CD8-positive, alpha-beta memory T cell (primary cell): ENCODE measurements at regions not wholly inside any gene's neighbourhood (a gene's known extent, or its start where the extent isn't known, plus 50 kb on each side); places are given as distances from the start of the nearest gene placed in this dataset.

Source experiments
- CTCF ChIA-PET: fragments of 350-600 bp; sonication (Branson Sonifier 250); formaldehyde crosslinking; loops from one replicate; lab custom pipeline; 2021; ENCODE audit warnings: antibody characterized with exemption; lab: Charles Lee
- POLR2A ChIA-PET: fragments of 350-600 bp; sonication (Branson Sonifier 250); formaldehyde crosslinking; loops from one replicate; lab custom pipeline; 2021; ENCODE audit warnings: antibody characterized with exemption; lab: Charles Lee
- DNase-seq, 5 donors: peaks; one replicate each; pipeline versions ENCODE4 v3.0.0 to v3.0.0-alpha.2; 2020 to 2022; ENCODE audit warnings: mixed read lengths in 1 of 5
- H3K27ac ChIP-seq: one replicate; pipeline ENCODE4 v1.7.0; 2013; ENCODE audit warnings: low read depth, mild to moderate bottlenecking, low read length, moderate library complexity
- H3K27me3 ChIP-seq: 2 replicates; pipeline ENCODE4 v1.7.0; 2013; ENCODE audit warnings: low read length, mild to moderate bottlenecking; ENCODE audit not compliant: insufficient read depth, poor library complexity, severe bottlenecking
- H3K36me3 ChIP-seq: 2 replicates; pipeline ENCODE4 v1.7.0; 2013; ENCODE audit warnings: mild to moderate bottlenecking, low read length, moderate library complexity; ENCODE audit not compliant: insufficient read depth
- H3K4me1 ChIP-seq: 2 replicates; pipeline ENCODE4 v1.7.0; 2013; ENCODE audit warnings: mild to moderate bottlenecking, low read length, moderate library complexity; ENCODE audit not compliant: insufficient read depth
- H3K4me3 ChIP-seq: 2 replicates; pipeline ENCODE4 v1.7.0; 2013; ENCODE audit warnings: mild to moderate bottlenecking, low read length
- H3K9me3 ChIP-seq: 2 replicates; pipeline ENCODE4 v1.7.0; 2013; ENCODE audit warnings: mild to moderate bottlenecking, low read length
- H3K27ac Mint-ChIP-seq, 8 donors: one replicate each; pipeline ENCODE4 v1.8.0; 2020 to 2021; ENCODE audit warnings: mixed read lengths in 8 of 8, mild to moderate bottlenecking in 6 of 8, inconsistent platforms in 3 of 8, moderate library complexity in 3 of 8
- H3K27me3 Mint-ChIP-seq, 2 donors: one replicate each; pipeline ENCODE4 v1.8.0; 2020 to 2021; ENCODE audit warnings: mixed read lengths in 2 of 2, mild to moderate bottlenecking in 1 of 2, moderate library complexity in 1 of 2
- H3K36me3 Mint-ChIP-seq, 3 donors: one replicate each; pipeline ENCODE4 v1.8.0; 2020 to 2021; ENCODE audit warnings: mixed read lengths in 3 of 3, inconsistent platforms in 1 of 3, mild to moderate bottlenecking in 1 of 3
- H3K4me1 Mint-ChIP-seq, 3 donors: one replicate each; pipeline ENCODE4 v1.8.0; 2020 to 2021; ENCODE audit warnings: mixed read lengths in 3 of 3, inconsistent platforms in 1 of 3, mild to moderate bottlenecking in 1 of 3
- H3K4me3 Mint-ChIP-seq, 7 donors: one replicate each; pipeline ENCODE4 v1.8.0; 2020 to 2021; ENCODE audit warnings: mixed read lengths in 7 of 7, mild to moderate bottlenecking in 6 of 7, moderate library complexity in 4 of 7, inconsistent platforms in 2 of 7
- H3K9me3 Mint-ChIP-seq, 5 donors: one replicate each; pipeline ENCODE4 v1.8.0; 2020 to 2022; ENCODE audit warnings: mixed read lengths in 5 of 5, mild to moderate bottlenecking in 3 of 5, moderate library complexity in 2 of 5, inconsistent platforms in 1 of 5

DNA sequence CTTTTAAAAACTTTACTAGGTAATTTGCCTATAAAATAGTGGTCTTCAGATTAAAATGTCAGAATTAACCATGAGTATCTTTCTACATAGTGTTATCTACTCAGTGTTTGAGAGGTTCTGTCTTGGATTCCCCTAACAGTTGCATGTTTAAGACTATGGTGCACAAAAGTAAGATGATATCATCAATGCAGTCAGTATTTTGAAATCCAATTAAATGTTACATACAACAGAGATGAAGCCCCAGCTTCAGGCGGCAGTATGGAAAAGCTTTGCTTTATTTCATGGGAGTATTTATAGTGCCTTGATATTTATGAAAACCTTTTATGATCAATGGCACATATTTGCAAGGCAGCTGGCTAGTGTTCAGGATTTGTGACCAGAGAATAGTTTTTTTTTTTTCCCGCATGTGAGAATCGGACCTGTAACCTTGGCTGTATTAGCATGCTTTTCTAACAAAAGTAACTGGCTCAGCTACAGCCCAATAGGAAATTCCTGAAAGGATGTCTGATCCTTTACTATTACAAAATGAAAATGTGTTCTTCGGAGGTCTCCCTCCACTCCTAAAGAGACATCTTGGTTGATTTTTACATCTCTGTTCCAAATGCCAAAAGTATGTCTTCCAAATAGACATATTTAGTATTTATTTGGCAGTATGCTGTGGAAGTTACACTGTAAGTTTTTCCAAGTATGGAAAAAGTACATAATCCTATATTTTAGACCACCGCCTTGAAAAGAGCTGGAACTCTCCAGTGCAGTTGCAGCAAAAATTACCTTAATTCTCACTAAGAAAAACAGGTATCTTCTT is 319.3 kb upstream of the UBE2E3 start:
- Histone ChIP-seq H3K4me3 (no peak overlapping the region), H3K9me3 (no peaks in the 10 kb centered on the region), H3K27ac (no peak overlapping the region), H3K27me3 (no peaks in the 10 kb centered on the region), H3K4me1 (no peaks in the 10 kb centered on the region), H3K36me3 (no peaks in the 10 kb centered on the region)
- ChIA-PET POLR2A (no interaction called here), CTCF (no interaction called here)
- peaks cover 12 to 46% of the 10 kb centered on the region in 2 donors for H3K27me3 Mint-ChIP-seq
- no peak overlapping the region for H3K27ac Mint-ChIP-seq
- no peak overlapping the region for H3K4me3 Mint-ChIP-seq
- peaks cover 0 to 1% (median 0%) of the 10 kb centered on the region in 5 donors for H3K9me3 Mint-ChIP-seq
- H3K36me3 Mint-ChIP-seq = no peaks in the 10 kb centered on the region
- no peak for DNase-seq
- peaks cover 1 to 22% (median 11%) of the 10 kb centered on the region in 3 donors for H3K4me1 Mint-ChIP-seq

DNA sequence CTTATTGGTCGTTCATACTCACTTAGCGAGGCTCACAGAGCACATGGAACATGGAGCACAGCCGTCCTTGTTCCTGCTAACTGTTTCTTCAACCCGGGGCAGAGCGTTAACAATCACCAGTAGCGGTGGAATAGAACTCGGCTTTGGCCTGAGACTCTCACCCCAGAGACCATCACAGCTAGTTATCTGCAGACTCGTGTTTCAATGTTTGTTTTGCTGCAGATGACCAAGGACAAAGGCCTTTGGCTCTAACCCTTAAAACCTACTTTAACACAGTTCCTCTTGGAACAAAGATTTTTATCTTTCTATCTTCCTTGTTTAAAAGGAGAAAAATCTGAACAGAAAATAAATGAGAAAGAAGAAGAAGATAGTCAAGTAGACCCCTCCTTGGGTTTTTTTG is 320.2 kb upstream of the UBE2E3 start:
- H3K27ac ChIP-seq = no peak overlapping the region
- no peaks in the 10 kb centered on the region for H3K36me3 Mint-ChIP-seq
- DNase-seq = no peak
- peaks cover 0 to 1% (median 0%) of the 10 kb centered on the region in 5 donors for H3K9me3 Mint-ChIP-seq
- H3K9me3 ChIP-seq = no peaks in the 10 kb centered on the region
- ChIA-PET POLR2A (no interaction called here), CTCF (no interaction called here)
- H3K27me3 ChIP-seq = no peaks in the 10 kb centered on the region
- no peaks in the 10 kb centered on the region for H3K4me1 ChIP-seq
- peaks cover 1 to 22% (median 11%) of the 10 kb centered on the region in 3 donors for H3K4me1 Mint-ChIP-seq
- H3K27me3 Mint-ChIP-seq = peaks cover 12 to 51% of the 10 kb centered on the region in 2 donors
- no peak overlapping the region for H3K27ac Mint-ChIP-seq
- no peak overlapping the region for H3K4me3 ChIP-seq
- no peaks in the 10 kb centered on the region for H3K36me3 ChIP-seq
- H3K4me3 Mint-ChIP-seq = no peak overlapping the region

DNA sequence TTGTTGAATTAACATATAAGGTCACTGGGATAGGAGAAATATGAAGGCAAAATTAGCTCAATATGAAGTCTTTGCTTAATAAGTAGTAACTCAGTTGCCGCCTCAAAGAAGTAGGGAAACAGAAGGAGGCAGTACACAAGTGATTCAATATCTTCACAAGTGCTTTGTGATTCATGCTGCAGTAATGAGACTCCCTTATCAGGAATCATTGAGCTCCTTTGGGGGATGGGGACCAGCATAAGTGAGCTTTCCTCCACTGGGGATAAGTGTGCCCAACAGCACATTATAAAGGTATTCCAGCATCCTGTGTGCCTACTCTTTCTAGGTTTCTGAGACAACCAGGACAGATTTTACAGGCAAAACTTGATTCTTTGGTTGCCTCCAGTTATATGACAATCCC is 323.4 kb upstream of the UBE2E3 start:
- DNase-seq = no peak
- Histone ChIP-seq H3K9me3 (no peaks in the 10 kb centered on the region), H3K27me3 (no peaks in the 10 kb centered on the region), H3K27ac (no peak overlapping the region), H3K4me3 (no peak overlapping the region), H3K36me3 (no peaks in the 10 kb centered on the region), H3K4me1 (no peaks in the 10 kb centered on the region)
- peaks cover 0 to 4% (median 0%) of the 10 kb centered on the region in 3 donors for H3K4me1 Mint-ChIP-seq
- H3K27ac Mint-ChIP-seq = no peak overlapping the region
- H3K36me3 Mint-ChIP-seq = no peaks in the 10 kb centered on the region
- H3K9me3 Mint-ChIP-seq = no peaks in the 10 kb centered on the region
- CTCF ChIA-PET = no interaction called here
- H3K27me3 Mint-ChIP-seq = peaks cover 1 to 32% of the 10 kb centered on the region in 2 donors
- no peak overlapping the region for H3K4me3 Mint-ChIP-seq
- POLR2A ChIA-PET = no interaction called here

DNA sequence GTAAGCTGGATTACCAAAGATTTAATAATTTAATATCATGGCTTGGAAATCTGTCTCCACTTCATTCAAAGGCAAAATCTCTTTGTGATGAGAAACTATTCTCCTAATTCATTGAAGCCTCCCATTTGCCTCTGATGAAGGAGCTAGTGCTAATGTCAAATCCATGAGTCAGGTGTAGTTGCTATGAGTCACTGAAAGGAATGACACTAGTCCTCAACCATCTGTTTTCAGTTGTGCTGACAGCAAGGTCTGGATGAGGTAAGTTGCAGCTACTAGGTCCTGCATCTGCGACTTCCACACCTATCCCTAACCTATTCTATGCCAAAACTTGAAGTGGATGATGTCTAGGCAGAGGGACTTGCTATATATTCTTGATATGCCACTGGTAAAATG is 324.0 kb upstream of the UBE2E3 start:
- no peak overlapping the region for H3K27ac ChIP-seq
- Mint-ChIP-seq H3K36me3 (no peaks in the 10 kb centered on the region), H3K9me3 (no peaks in the 10 kb centered on the region), H3K27me3 (peaks cover 1 to 29% of the 10 kb centered on the region in 2 donors), H3K4me3 (no peak overlapping the region), H3K4me1 (no peaks in the 10 kb centered on the region), H3K27ac (no peak overlapping the region)
- no peaks in the 10 kb centered on the region for H3K36me3 ChIP-seq
- H3K4me1 ChIP-seq = no peaks in the 10 kb centered on the region
- no peak for DNase-seq
- ChIA-PET POLR2A (no interaction called here), CTCF (no interaction called here)
- no peaks in the 10 kb centered on the region for H3K27me3 ChIP-seq
- no peak overlapping the region for H3K4me3 ChIP-seq
- no peaks in the 10 kb centered on the region for H3K9me3 ChIP-seq

DNA sequence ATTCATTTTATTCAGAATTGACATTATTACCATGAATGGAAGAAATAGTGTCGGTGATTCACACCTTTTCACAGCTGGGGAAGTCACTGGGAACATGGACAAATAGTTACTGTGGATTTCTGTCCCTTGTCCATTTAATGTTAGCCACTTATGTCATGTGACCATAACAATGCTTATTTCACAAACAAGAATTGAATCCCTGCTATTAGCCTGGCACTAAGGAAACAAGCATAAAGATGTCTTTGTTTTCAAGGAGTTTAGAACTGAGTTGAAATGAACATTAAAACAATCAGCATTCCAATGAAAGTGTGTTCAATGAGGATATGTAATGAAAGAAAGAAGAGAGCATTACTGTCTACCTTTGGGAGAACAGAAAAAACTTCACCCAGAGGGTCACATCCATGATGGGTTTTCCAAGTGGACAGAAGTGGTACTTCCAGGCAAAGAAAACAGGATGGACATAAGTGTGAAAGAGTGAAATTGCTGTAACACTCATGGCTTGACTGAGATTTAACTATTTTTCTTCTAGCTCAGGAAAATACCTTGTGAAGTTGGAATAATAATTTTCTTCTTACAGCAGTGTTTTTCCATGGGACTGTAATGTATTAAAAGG is 324.5 kb upstream of the UBE2E3 start:
- H3K9me3 ChIP-seq = no peaks in the 10 kb centered on the region
- H3K27ac Mint-ChIP-seq = no peak overlapping the region
- POLR2A ChIA-PET = no interaction called here
- H3K27ac ChIP-seq = no peak overlapping the region
- H3K36me3 ChIP-seq = no peaks in the 10 kb centered on the region
- H3K27me3 Mint-ChIP-seq = peaks cover 1 to 25% of the 10 kb centered on the region in 2 donors
- H3K9me3 Mint-ChIP-seq = no peaks in the 10 kb centered on the region
- no peaks in the 10 kb centered on the region for H3K27me3 ChIP-seq
- CTCF ChIA-PET = no interaction called here
- H3K36me3 Mint-ChIP-seq = no peaks in the 10 kb centered on the region
- H3K4me3 ChIP-seq = no peak overlapping the region
- H3K4me3 Mint-ChIP-seq = no peak overlapping the region
- DNase-seq = no peak
- no peaks in the 10 kb centered on the region for H3K4me1 ChIP-seq
- H3K4me1 Mint-ChIP-seq = no peaks in the 10 kb centered on the region

DNA sequence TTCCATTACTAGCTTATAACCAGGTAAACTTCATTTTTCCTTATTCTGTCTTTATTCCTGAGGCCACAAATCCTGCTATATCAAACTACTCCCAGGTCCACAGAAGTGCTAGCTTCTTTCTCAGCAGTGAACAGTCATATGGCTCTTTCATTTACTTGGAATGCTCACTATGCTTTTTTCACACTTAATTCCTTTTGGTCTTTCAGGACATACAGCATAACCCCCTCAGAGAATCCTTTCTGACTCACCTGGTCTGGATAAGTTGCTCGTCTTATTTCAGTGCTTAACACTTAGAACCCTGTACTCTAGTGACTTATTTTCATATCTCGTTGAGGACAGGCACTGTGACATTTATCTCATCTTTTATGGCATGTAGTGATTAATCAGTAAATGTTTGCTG is 325.0 kb upstream of the UBE2E3 start:
- H3K4me1 Mint-ChIP-seq = no peaks in the 10 kb centered on the region
- H3K36me3 ChIP-seq = no peaks in the 10 kb centered on the region
- H3K36me3 Mint-ChIP-seq = no peaks in the 10 kb centered on the region
- no peak overlapping the region for H3K4me3 ChIP-seq
- DNase-seq = no peak
- ChIA-PET CTCF (no interaction called here), POLR2A (no interaction called here)
- no peaks in the 10 kb centered on the region for H3K4me1 ChIP-seq
- no peaks in the 10 kb centered on the region for H3K9me3 Mint-ChIP-seq
- H3K9me3 ChIP-seq = no peaks in the 10 kb centered on the region
- H3K4me3 Mint-ChIP-seq = no peak overlapping the region
- H3K27me3 Mint-ChIP-seq = peaks cover 1 to 22% of the 10 kb centered on the region in 2 donors
- H3K27ac ChIP-seq = no peak overlapping the region
- H3K27ac Mint-ChIP-seq = no peak overlapping the region
- no peaks in the 10 kb centered on the region for H3K27me3 ChIP-seq

- Mint-ChIP-seq H3K4me1 (no peaks in the 10 kb centered on the region), H3K4me3 (no peak overlapping the region), H3K27ac (no peak overlapping the region), H3K9me3 (no peaks in the 10 kb centered on the region), H3K36me3 (no peaks in the 10 kb centered on the region), H3K27me3 (peaks cover 7 to 14% of the 10 kb centered on the region in 2 donors)
- no peak for DNase-seq
- Histone ChIP-seq H3K4me3 (no peak overlapping the region), H3K9me3 (no peaks in the 10 kb centered on the region), H3K4me1 (no peaks in the 10 kb centered on the region), H3K36me3 (no peaks in the 10 kb centered on the region), H3K27ac (no peak overlapping the region), H3K27me3 (no peaks in the 10 kb centered on the region)
- ChIA-PET POLR2A (no interaction called here), CTCF (no interaction called here)
Measured at GRCh38 chr2:180653481-180653880, 326.9 kb upstream of the UBE2E3 start.

GRCh38 chr2:180652794-180653193 is 327.6 kb upstream of the UBE2E3 start:
- POLR2A ChIA-PET = no interaction called here
- no peaks in the 10 kb centered on the region for H3K27me3 ChIP-seq
- no peak overlapping the region for H3K4me3 Mint-ChIP-seq

More at GRCh38 chr2:180652794-180653193, 327.6 kb upstream of the UBE2E3 start:
- H3K36me3 ChIP-seq = no peaks in the 10 kb centered on the region
- CTCF ChIA-PET = no interaction called here
- Mint-ChIP-seq H3K27ac (no peak overlapping the region), H3K4me1 (no peaks in the 10 kb centered on the region), H3K36me3 (no peaks in the 10 kb centered on the region), H3K27me3 (peaks cover 5 to 14% of the 10 kb centered on the region in 2 donors), H3K9me3 (no peaks in the 10 kb centered on the region)
- DNase-seq = no peak
- no peak overlapping the region for H3K4me3 ChIP-seq
- no peaks in the 10 kb centered on the region for H3K9me3 ChIP-seq
- no peak overlapping the region for H3K27ac ChIP-seq
- no peaks in the 10 kb centered on the region for H3K4me1 ChIP-seq
